ENCODE measurements at regions not wholly inside any gene's neighbourhood (a gene's known extent, or its start where the extent isn't known, plus 50 kb on each side); places are given as distances from the start of the nearest gene placed in this dataset.

DNA sequence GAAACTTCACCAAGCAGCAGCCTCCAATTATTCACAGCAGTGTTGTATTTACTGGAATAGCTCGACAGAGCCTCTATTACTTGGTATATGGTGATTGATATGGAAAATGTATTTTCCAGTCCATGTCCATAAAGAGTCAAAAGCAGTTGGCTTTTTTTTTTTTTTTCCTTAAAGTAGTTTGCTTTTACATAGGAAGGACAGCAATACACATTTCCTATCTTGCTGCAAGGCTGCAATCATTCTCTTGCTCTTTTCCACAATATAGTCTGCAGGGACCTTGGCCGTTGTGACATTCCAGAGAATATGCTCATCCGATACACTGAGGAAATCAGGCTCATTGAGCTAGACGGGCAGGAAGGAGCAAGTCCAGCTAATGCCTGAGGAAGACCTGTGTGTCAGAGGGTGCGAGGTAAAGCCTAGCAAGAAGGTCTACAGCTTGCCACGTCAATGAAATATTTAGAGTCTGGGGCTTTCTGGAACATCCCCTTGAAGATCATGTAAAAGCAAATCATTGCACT lies 131.1 kb downstream of the ENGASE start:
- TF ChIP-seq, protein P1, sequence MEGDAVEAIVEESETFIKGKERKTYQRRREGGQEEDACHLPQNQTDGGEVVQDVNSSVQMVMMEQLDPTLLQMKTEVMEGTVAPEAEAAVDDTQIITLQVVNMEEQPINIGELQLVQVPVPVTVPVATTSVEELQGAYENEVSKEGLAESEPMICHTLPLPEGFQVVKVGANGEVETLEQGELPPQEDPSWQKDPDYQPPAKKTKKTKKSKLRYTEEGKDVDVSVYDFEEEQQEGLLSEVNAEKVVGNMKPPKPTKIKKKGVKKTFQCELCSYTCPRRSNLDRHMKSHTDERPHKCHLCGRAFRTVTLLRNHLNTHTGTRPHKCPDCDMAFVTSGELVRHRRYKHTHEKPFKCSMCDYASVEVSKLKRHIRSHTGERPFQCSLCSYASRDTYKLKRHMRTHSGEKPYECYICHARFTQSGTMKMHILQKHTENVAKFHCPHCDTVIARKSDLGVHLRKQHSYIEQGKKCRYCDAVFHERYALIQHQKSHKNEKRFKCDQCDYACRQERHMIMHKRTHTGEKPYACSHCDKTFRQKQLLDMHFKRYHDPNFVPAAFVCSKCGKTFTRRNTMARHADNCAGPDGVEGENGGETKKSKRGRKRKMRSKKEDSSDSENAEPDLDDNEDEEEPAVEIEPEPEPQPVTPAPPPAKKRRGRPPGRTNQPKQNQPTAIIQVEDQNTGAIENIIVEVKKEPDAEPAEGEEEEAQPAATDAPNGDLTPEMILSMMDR (IDR thresholded peaks at IDR 0.05; ENCODE audit: insufficient read depth, low read length, poor library complexity, severe bottlenecking) = no peak
- TF ChIP-seq EZH2phosphoT487 (conservative IDR thresholded peaks at IDR 0.05; ENCODE audit: low read length) = no peak

Data from SU-DHL-6 (cell line).